Body of pancreas (tissue), 4 donors: ENCODE measurements at regions not wholly inside any gene's neighbourhood (a gene's known extent, or its start where the extent isn't known, plus 50 kb on each side); places are given as distances from the start of the nearest gene placed in this dataset.

Experiments
- POLR2A ChIP-seq, 3 donors: fragments of 450-650 bp; IDR thresholded peaks; one replicate each; pipeline ENCODE4 v1.6.1; 2016; ENCODE audit warnings: antibody characterized with exemption in 3 of 3, mild to moderate bottlenecking in 2 of 3
- TF ChIP-seq, protein P1 (sequence below), 7 experiments: fragments of 450-650 bp in 4 of 7; fragments of 200-600 bp in 3 of 7; sonication (generic) in 3 of 7; IDR thresholded peaks; one replicate each; pipeline ENCODE4 v1.5.1; 2016 to 2019; ENCODE audit warnings: antibody characterized with exemption in 7 of 7

DNA sequence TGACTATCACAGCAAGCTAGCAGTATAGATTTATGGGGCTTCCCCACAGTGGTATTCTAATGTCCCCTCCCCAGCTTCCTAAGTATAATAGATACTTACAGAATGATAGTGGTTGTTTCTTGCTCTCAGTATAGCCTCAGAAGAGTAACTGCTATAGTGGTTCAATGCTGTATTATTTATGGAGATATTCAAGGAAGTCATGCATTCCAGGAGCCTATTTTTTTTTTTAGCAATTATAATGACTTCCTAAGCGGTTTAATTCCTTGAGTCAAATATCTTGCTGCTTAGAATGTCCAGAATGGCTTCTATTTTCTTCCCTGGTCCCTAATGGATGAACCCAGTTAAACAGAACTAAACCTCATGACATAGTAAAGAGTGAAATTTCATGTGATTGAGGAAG lies 451.5 kb upstream of the SEMA3D start:
- TF ChIP-seq, protein P1, sequence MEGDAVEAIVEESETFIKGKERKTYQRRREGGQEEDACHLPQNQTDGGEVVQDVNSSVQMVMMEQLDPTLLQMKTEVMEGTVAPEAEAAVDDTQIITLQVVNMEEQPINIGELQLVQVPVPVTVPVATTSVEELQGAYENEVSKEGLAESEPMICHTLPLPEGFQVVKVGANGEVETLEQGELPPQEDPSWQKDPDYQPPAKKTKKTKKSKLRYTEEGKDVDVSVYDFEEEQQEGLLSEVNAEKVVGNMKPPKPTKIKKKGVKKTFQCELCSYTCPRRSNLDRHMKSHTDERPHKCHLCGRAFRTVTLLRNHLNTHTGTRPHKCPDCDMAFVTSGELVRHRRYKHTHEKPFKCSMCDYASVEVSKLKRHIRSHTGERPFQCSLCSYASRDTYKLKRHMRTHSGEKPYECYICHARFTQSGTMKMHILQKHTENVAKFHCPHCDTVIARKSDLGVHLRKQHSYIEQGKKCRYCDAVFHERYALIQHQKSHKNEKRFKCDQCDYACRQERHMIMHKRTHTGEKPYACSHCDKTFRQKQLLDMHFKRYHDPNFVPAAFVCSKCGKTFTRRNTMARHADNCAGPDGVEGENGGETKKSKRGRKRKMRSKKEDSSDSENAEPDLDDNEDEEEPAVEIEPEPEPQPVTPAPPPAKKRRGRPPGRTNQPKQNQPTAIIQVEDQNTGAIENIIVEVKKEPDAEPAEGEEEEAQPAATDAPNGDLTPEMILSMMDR (IDR thresholded peaks at IDR 0.05), result no peak
- no peak for TF ChIP-seq POLR2A (IDR thresholded peaks at IDR 0.05)
